GM20000 (cell line): ENCODE measurements at regions not wholly inside any gene's neighbourhood (a gene's known extent, or its start where the extent isn't known, plus 50 kb on each side); places are given as distances from the start of the nearest gene placed in this dataset.
A peak's percentile ranks its signal among the peaks of the same experiment; 100 is the strongest.

Source experiments
- DNase-seq: peaks from one replicate; pipeline ENCODE4 v3.0.0; 2012; ENCODE audit warnings: low spot score
- TF ChIP-seq, protein P1 (sequence below): IDR thresholded peaks from 2 replicates; pipeline ENCODE4 v1.5.1; 2012; ENCODE audit warnings: mild to moderate bottlenecking, control low read depth; ENCODE audit errors: extremely low read depth, missing control alignments

DNA sequence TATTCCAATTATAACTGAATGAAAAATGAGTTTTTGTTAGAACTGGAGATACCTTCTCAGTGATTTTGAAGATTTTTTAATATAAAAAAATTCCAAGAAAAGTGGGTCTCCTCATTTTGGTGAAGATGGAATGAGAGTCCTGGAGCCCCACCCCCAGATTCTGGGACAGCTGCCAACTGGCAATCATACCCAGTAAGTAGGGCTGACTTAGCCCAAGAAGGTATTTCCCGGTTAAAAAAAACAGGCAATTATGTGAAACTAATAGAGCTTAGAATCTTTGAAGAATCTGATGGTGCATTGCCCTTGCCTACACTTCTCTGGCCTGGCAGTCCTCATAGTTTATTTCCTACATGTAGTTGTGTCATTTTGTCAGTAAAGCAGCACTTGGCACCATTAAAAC is 52.8 kb upstream of the VWDE start:
- no peak for DNase-seq
- TF ChIP-seq, protein P1, sequence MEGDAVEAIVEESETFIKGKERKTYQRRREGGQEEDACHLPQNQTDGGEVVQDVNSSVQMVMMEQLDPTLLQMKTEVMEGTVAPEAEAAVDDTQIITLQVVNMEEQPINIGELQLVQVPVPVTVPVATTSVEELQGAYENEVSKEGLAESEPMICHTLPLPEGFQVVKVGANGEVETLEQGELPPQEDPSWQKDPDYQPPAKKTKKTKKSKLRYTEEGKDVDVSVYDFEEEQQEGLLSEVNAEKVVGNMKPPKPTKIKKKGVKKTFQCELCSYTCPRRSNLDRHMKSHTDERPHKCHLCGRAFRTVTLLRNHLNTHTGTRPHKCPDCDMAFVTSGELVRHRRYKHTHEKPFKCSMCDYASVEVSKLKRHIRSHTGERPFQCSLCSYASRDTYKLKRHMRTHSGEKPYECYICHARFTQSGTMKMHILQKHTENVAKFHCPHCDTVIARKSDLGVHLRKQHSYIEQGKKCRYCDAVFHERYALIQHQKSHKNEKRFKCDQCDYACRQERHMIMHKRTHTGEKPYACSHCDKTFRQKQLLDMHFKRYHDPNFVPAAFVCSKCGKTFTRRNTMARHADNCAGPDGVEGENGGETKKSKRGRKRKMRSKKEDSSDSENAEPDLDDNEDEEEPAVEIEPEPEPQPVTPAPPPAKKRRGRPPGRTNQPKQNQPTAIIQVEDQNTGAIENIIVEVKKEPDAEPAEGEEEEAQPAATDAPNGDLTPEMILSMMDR = no peak

DNA sequence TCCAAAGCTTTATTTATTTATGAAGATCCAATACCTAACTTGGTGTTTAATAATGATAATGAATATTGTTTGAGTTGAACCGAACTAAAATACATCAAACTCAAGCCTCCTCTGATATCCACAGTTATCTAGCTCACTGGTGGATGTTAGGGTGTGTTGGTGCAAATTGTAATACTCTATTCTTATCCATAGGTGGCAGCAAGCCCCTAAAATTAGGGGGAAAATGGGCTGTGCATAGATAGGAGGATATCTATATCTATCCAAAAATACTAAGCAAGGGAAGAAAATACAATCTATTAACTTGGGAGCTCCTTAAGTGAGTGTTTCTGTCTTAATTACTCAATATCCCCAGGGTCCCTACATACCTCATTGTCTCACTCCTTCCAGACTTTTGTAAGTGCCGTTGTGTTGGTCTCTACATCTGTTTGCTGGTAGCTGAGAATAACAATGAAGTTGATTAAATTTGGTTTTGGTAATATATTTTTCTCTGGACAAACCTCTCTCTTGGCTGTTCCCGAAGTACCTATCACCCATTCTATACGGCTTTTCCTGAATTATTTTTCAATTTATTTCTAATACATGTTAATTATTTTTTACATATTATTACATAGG is 55.0 kb upstream of the VWDE start:
- TF ChIP-seq, protein P1 = peak; percentile 69
- peak; percentile 56 for DNase-seq

DNA sequence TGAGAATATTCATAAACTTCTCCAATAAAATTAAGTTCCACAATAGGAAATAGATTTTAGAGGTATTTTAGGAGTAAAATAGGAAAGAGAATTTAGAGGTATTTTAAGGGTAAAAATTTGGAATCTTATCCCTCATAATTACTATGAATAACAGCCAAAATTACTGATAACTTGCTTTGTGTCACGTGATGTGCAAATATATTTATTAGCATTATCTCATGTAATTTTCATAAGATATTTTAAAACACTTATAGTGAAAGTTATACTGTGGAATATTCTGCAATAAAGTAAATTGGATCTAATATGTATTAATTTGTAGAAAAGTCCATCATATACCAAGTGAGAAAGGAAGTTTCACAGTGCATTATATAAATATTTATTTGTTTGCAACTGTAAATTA is 64.2 kb upstream of the VWDE start:
- TF ChIP-seq, protein P1 = no peak
- no peak for DNase-seq

DNA sequence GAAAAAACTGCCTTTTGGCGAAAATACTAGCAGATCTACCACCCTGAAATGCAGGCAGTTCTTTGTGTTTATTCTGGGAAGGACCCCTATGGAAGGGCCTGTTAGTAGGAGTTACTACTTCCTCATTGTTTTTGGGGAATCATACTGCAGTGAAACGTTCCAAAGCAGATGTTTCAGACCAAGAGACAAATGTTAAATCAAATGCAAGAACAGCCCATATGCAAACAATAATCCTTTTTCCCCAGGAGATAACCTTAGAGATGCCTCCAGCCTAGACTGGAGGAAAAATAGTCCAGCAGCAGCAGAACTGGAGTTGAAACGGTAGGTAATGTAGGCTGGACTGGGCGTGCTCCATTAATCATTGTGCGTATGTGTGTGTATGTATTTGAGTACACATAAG is 65.9 kb upstream of the VWDE start:
- DNase-seq = no peak
- TF ChIP-seq, protein P1 = no peak

DNA sequence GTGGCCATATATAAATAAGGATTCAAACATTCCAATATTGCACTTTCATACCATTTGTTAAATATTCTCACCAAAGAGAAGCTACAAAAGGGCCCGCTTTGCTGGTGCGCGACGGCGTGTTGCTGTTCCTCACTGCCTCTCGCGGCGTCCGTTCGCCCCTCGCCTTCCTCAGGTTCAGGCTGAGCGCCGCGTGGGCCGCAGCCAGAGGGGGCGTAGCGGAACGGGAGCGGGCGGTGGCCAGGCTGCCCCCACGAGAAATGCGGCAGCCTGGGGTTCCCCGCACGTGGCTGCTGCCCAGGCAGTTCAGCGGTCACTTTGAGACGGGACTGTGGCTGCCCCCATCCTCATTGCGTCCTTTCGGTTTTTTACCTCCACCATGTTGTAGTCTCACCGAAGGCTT is 67.3 kb upstream of the VWDE start:
- no peak for DNase-seq
- TF ChIP-seq, protein P1 = no peak

DNA sequence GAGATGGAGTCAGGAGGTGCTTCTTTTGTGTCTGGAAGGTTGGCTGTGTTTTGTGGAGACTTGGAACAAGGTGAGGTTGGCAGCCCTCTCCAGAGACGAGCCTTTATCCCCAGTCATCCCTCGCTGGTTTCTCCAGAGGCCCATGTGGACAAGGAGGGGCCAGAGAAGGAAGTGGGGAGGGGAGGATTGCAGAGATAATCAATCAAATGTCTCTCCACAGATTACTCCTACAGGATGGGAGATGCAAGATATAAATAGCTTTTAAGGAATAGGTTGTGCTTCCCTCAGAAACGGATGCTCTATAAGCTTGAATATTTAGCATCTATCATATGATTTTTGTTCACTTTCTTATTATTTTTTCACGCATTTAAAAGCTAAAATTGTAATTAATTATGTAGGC is 70.4 kb upstream of the VWDE start:
- no peak for DNase-seq
- TF ChIP-seq, protein P1 = no peak

DNA sequence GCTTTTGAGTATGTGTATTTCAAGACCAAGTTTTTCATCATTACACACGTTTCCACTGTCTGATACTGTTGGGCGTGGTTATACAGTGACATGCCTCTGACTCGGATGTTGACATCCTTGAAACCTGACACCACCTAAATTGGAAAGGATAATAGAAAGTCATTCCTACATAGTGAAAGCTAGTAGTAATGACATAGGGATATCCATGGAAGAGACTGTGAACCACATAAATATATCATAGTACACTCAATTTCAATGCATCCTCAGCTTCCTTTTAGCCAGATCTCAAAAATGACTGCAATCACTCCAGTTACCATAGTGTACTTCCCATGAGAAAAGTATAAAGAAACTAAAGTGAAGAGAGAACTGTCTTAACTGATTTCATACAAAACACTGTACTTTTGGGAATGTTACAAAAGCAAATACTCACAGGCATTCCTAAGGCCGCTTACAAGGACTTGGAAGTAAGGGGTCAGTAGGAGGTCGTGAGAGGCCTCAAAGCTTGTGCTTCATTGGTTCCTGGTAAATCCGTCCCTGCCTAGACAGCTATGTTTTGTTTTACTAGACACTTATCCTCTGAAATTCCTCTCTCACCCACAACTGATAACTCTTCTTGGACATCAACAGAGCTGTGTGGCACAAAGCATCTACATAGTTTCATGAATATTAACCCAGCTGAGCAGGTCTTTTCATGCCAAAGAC is 71.8 kb upstream of the VWDE start:
- TF ChIP-seq, protein P1 = no peak
- no peak for DNase-seq
